Tibial nerve (tissue), 4 donors: ENCODE measurements at regions not wholly inside any gene's neighbourhood (a gene's known extent, or its start where the extent isn't known, plus 50 kb on each side); places are given as distances from the start of the nearest gene placed in this dataset.

Experiments used
- CTCF ChIP-seq, 5 experiments: fragments of 200-600 bp in 3 of 5; fragments of 450-650 bp in 2 of 5; sonication (generic) in 3 of 5; IDR thresholded peaks; one replicate each; pipeline ENCODE4 v1.5.1; 2016 to 2019; ENCODE audit warnings: antibody characterized with exemption in 5 of 5, mild to moderate bottlenecking in 3 of 5, moderate library complexity in 2 of 5
- EP300 ChIP-seq, 2 donors: sonication (generic); formaldehyde crosslinking; IDR thresholded peaks; one replicate each; pipeline ENCODE4 v1.6.1; 2017; ENCODE audit warnings: antibody characterized with exemption in 2 of 2, mild to moderate bottlenecking in 1 of 2
- POLR2A ChIP-seq, 2 donors: fragments of 450-650 bp; IDR thresholded peaks; one replicate each; pipeline ENCODE4 v1.6.1; 2017; ENCODE audit warnings: antibody characterized with exemption in 2 of 2, mild to moderate bottlenecking in 2 of 2, moderate library complexity in 2 of 2

DNA sequence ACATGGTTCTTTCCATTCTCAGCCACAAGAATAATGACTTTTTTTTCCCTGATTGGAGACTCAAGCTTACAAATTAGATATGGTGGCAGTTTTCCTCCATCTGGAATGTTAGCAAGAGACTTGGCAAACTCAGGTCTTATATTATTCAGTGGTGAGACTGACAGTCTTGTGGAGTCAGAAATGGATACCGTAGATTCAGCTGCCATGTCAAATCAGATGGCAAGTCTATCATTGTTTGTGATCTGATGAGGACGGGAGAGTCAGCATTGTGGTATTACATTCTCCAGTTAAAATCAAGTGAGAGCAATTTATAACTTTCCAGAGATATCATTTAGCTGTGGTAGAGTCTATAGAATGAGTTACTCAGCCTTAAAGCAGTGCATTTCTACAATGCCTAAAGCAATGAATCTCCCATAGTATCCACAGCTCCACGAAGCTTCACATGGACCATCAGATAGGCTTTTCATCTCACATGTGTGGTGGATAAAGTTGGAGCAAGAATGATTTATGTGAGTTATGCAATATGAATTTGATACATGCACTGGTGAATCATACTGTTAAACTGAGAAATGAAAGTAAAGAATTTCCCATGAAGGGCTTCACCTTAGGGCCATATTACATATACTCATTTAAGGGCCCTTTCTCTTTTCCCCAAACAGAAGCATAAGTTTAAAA, 430.6 kb downstream of the ZNF608 start:
- TF ChIP-seq EP300 (IDR thresholded peaks at IDR 0.05), result no peak
- no peak for TF ChIP-seq POLR2A (IDR thresholded peaks at IDR 0.05)
- no peak for TF ChIP-seq CTCF (IDR thresholded peaks at IDR 0.05)
